HG02623 (cell line): ENCODE measurements at regions not wholly inside any gene's neighbourhood (a gene's known extent, or its start where the extent isn't known, plus 50 kb on each side); places are given as distances from the start of the nearest gene placed in this dataset.

Experiments
- ATAC-seq: cut with Tn5 transposase; IDR thresholded peaks from one replicate; pipeline ENCODE4 v1.9.1; 2021; ENCODE audit warnings: moderate library complexity; ENCODE audit not compliant: unreplicated experiment

- no peak for ATAC-seq
These were observed 574.4 kb downstream of the TNS3 start for GRCh38 chr7:47007471-47007870.

GRCh38 chr7:47000561-47000960, 581.4 kb downstream of the TNS3 start:
- ATAC-seq = no peak

GRCh38 chr7:46999866-47000265, 582.0 kb downstream of the TNS3 start:
- ATAC-seq = no peak

- no peak for ATAC-seq
These were observed 584.9 kb downstream of the TNS3 start for GRCh38 chr7:46996972-46997371.

GRCh38 chr7:46993396-46993795, 588.5 kb downstream of the TNS3 start:
- no peak for ATAC-seq

- ATAC-seq = no peak
These were observed 591.1 kb downstream of the TNS3 start for GRCh38 chr7:46990761-46991160.

GRCh38 chr7:46989247-46989646, 592.7 kb downstream of the TNS3 start:
- no peak for ATAC-seq

- no peak for ATAC-seq
These were observed 599.0 kb downstream of the TNS3 start for GRCh38 chr7:46982928-46983327.

GRCh38 chr7:46979439-46979838, 602.5 kb downstream of the TNS3 start:
- no peak for ATAC-seq

GRCh38 chr7:46975493-46975892, 606.4 kb downstream of the TNS3 start:
- no peak for ATAC-seq

- ATAC-seq = no peak
These were observed 609.7 kb downstream of the TNS3 start for GRCh38 chr7:46972205-46972604.

- ATAC-seq = no peak
These were observed 611.4 kb downstream of the TNS3 start for GRCh38 chr7:46970476-46970875.

GRCh38 chr7:46970131-46970430, 611.8 kb downstream of the TNS3 start:
- ATAC-seq = no peak

GRCh38 chr7:46969303-46970130, 612.4 kb downstream of the TNS3 start:
- no peak for ATAC-seq

- no peak for ATAC-seq
These were observed 613.9 kb downstream of the TNS3 start for GRCh38 chr7:46968003-46968402.

GRCh38 chr7:46963719-46964118, 618.2 kb downstream of the TNS3 start:
- no peak for ATAC-seq

GRCh38 chr7:46960970-46961369, 620.9 kb downstream of the TNS3 start:
- ATAC-seq = no peak

- no peak for ATAC-seq
These were observed 624.7 kb downstream of the TNS3 start for GRCh38 chr7:46957195-46957594.

GRCh38 chr7:46955531-46955930, 626.4 kb downstream of the TNS3 start:
- no peak for ATAC-seq

GRCh38 chr7:46954181-46954580, 627.7 kb downstream of the TNS3 start:
- ATAC-seq = no peak

GRCh38 chr7:46953008-46953407, 628.9 kb downstream of the TNS3 start:
- no peak for ATAC-seq

GRCh38 chr7:46949270-46949931, 632.5 kb downstream of the TNS3 start:
- no peak for ATAC-seq

- ATAC-seq = no peak
These were observed 633.2 kb downstream of the TNS3 start for GRCh38 chr7:46948716-46949115.
